GM18870 (cell line): ENCODE measurements at regions not wholly inside any gene's neighbourhood (a gene's known extent, or its start where the extent isn't known, plus 50 kb on each side); places are given as distances from the start of the nearest gene placed in this dataset.

ENCODE experiments used
- ATAC-seq: cut with Tn5 transposase; IDR thresholded peaks from one replicate; pipeline ENCODE4 v1.9.1; 2021; ENCODE audit warnings: moderate library complexity; ENCODE audit not compliant: unreplicated experiment

DNA sequence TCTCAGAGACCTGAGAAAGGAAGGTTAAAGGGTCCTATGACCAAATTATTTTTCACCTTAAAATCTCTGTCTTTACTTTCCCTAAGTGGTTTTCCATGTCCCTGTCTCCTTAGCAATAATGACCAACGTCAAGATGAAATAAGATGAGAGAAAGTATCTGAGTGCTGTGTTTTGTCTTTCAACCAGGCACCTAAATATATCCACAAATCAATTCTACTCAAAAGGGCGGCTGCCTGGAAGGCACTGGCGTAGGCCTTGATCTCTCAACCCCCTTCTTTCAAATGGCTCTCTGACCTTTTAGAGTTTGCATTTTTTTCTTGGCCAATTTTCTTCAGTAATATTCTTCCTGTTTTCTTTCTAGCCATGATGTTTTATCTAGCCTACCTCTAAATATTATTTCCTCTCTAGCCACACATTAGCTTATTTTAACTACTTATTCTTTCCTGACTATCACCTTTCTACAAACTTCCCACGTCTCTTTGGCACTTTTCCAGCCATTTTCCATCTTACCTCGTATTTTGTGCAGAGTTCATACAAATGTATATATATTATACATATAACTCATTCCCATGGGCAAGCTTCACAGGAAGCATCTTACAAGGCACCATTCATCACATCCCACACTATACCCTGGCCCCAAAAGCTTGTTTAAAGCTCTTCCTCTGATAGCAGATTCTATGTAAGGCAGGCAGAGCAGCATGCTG is 204.5 kb downstream of the SNX18 start:
- no peak for ATAC-seq

DNA sequence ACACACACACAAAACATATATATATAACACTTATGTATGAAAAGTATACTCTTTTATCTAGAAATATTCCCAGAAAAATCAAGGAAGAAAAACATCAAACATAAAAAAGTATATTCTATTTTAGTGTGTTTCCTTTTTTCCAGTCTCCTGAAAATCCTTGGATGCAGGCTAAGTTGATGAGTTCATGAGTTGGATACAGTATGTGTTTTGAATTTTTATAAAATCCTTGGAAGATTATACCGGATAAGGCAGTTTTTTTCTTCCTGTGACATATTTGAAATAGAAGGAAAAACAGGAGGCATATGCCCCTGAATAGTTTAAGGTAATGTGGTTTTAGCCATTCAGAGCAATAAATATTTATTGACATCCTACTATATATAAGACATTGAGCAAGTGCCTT is 203.6 kb downstream of the SNX18 start:
- ATAC-seq, result no peak

DNA sequence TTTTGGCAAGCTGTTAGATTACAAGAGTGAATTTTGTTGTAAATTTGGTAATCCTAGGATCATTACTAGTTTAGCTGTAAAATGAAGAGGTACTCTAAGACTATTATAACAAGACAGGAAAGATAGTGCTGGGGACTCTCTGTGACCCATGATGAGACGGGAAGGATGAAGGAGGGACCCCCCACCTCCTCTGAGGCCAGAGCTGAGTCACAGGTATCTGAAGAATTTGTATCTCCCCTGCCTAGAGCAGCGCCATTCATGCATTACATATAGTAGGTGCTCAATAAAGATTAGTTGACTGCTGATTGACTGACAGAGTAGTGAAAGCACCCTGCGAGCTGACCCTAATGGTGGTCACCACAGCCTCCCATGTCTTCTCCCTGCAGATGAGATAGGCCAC is 202.8 kb downstream of the SNX18 start:
- no peak for ATAC-seq

DNA sequence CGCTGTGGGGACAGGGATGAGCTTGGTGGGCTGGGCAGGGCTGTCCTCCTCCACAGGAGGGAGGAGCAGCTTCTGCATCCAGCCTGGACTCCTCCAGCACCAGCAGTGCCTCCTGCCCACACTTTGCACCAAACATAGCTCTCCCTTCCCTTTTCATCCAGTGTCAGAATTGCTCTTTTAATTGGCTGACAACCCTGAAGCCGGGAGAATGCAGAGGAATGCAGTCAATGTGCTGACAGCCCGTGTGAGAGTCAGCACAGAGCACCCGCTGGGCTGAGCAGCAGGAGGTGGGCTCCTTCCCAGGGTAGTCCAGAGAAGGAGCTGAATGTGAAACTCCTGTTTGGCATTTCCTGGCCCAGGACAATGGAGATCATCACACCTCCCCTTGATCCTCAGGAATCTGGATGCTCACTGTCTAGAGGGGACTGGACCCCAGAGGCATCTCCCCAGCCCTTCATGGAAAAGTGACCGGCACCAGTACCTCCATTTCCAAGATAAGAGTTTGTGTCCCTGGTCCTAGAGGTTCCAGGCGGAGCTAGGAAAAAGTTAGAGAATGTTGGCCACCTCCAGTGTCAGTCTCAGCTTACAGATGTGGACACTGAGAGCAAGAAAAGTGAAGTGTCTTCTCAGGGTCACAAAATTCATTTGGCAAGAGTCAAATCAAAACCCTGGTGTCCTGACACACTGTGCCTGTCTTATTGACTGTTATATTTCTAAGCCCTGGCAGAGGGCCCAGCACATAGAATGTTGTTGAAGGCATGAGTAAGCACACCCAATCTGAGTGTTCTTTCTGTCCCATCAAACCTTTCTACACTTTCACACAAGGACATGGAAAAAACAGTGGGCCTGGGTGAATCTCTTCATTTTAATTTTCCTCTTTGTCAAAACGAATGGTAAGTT is 202.1 kb downstream of the SNX18 start:
- ATAC-seq, result no peak

DNA sequence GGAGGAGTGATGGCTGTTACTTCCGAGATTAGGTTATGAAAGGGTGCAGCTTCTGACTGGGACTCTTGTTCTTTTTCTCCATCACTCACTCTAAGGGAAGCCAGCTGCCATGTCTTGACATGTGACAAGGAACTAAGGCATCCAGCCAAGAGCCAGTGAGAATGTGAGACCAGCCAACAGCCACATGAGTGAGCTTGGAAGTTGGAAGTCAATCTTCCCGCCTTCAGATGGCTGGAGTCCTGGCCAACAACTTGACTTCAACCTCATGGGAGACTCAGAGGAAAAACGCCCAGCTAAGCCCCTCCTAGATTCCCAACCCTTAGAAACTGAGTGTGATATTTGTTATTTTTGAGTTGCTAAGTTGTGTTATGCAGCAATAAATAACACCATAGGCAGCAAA is 201.1 kb downstream of the SNX18 start:
- no peak for ATAC-seq

DNA sequence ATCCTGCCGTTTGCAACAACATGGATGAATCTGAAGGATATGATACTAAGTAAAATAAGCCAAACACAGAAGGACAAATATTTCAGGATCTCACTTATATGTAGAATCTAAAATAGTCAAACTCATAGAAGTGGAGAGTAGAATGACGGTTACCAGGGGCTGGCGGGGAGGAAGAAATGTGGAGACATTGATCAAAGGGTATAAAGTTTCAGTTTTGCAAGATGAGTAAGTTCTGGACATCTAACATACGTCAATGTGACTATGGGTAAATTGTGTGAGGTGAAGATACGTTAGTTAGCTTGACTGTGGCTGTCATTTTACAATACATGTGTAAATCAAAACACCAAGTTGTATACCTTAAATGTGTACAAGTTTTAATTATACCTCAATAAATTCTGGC is 200.3 kb downstream of the SNX18 start:
- ATAC-seq, result no peak

DNA sequence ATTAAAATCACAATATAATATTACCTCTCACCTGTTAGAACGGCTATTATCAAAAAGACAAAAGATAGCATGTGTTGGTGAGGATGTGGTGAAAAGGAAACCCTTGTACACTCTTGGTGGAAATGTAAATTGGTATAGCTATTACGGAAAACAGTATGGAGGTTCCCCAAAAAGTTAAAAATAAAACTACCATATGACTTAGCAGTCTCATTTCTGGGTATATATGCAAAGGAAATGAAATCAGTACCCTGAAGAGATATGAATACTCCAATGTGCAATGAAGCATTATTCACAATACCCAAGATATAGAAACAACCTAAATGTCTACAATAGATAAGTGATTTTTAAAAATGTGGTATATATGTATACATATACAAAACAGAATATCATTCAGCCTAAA is 199.9 kb downstream of the SNX18 start:
- ATAC-seq, result no peak

DNA sequence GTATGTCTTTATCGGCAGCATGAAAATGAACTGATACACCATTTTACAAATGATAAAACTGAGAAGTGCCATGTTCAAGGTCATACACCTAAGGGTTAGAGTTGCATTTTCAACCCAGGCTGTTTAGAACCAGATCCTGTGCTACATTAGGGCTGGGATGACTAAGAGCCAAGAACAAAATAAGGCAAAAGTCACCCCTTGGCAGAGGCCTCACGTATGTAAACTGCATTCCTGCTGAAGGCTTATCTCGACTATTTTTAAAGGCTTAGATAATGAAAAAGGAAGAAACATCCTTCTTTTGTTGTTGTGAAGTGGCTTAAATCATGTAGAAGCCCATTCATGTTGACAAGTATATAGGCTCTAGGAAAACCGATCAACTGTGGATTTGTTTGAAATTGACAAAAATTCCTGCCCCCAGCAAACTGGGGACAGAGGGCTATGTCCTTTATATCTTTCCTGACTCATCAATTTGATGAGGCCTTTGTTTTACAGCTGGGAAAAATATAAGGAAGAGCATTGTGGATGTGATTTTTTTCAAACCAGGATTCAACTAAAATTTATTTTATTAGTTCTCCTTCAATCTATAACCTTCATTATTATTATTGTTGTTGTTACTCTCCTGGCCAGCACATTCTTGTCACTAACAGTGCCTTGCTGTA is 196.5 kb downstream of the SNX18 start:
- no peak for ATAC-seq

DNA sequence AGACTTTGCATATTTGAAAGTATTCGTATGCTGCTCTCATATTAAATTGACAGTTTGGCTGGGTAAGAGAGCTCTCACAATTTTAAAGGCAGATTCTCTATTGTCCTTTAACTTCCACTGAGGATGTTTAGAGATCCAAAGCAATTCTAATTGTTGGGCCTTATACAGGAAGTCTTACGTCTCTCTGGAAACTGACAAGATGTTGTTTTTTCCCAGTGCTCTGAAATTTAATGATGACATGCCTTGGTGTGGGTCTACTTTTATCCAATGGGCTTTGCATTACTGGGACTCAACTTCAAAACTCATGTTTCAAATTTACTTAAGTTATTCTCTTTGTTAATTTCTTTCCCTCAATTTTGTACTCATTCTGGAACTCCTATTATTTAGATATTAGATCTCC is 191.5 kb downstream of the SNX18 start:
- ATAC-seq, result no peak

DNA sequence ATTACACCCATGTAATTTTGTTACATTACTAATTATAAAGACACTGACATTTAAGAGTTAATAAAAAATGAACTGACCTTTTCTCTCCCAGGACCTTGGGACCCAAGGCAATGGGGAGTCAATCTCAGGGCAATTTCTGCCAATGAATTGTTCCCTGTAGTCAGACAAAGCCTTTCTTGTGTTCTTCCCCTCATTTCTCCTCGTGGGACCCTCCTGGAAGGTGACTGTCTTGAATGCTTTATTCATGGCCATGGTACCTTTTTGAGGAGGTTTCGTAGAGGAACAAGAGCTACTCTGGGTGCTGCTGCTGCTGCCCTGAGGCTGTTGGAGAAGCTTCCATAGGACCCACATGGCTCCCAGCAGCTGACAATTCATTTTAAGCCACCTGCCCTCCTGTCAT is 190.3 kb downstream of the SNX18 start:
- no peak for ATAC-seq

DNA sequence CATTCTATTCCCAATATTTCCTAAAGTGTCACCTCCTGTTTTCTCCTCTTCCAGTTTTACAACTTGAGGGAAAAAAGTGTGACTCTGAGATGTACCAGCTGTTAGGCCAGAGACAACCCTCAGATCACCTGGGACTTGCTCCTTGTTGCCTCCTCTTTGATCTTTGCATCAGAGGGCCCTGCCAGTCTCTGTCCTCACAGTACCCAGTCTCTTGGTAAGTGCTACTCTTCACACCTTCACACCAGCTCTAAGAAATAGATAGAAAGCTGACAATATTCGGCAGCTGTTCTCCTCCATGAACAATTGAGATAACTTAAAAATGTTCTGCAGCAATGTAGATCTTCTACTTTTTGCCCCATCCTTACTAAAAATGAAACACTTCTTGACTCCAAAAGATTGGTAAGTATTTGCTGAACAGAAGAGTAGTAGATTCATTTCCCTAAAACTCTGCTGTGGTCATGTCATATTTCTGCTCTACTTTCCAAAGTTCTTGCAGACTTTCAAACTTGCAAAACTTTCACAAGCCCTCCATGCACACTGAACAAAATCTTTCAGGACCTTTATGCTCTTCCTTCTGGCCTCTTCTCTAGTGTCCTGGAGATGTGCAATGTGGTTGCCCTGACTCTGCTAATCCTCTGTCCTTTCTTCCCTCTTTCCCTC is 188.6 kb downstream of the SNX18 start:
- ATAC-seq, result no peak

DNA sequence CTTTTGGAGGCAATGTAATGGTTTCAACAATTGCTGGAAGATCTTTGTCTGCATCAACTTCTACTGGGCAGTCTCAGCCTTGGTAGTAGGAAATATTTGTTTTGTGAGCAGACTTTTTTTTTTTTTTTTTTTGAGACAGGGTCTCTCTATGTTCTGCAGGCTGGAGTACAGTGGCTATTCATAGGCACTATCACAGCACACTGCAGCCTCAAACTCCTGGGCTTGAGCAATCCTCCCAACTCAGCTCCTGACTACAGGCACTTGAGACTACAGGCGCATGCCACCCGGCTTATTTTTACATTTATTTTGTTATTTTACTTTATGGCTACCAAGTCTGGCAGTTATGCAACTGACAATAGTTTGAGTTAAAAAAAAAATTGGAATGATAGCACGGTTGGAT is 187.3 kb downstream of the SNX18 start:
- no peak for ATAC-seq

DNA sequence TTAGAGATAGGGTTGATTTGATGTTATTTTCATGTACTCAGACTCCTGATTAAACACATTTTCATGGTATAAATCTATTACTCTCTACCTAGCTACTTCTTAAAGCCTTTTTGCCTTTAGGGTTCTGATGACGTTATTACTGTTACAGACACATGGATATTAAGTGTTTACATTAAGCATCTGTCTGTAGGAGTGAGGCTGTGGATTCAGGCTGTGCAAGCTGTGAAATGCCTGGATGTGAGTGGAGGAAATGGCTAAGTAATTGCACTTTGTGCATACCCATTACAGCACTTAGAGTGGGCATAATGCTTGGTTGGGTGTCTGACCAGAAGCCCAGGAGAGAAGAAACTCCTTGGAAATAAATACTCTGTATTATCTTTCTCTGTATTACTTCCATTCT is 186.8 kb downstream of the SNX18 start:
- no peak for ATAC-seq

DNA sequence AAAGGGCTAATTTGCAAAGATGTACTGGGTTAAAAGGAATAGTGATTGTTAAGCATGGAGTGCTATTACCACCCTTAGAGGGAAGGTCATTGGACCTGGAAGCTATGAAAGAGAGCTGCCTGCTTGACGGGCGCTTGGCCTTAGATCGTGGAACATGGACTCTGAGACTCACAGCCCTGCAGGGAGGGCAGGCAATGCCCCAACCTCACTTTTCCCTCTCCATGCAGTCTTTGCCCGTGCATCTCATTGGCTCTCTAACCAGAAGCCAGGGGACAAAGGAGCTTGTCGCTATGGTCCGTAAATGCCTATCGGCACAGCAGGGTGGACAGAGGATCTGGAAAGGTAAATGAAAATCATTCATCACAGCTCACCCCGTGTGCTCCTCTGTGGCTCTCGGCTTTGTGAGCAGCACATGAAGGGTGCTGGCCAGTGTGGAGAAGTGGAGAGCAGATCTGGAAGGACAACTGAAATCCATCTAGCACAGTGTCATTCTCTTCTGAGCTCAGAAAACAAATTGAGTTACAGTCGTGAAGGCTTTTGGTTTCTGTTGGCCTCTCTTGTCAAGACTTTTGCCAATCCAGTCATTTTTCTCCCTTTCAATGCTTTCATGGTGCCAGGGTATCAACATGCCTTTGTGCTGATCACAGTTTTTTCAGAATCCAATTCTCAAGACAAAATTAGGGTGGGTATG is 186.2 kb downstream of the SNX18 start:
- no peak for ATAC-seq

DNA sequence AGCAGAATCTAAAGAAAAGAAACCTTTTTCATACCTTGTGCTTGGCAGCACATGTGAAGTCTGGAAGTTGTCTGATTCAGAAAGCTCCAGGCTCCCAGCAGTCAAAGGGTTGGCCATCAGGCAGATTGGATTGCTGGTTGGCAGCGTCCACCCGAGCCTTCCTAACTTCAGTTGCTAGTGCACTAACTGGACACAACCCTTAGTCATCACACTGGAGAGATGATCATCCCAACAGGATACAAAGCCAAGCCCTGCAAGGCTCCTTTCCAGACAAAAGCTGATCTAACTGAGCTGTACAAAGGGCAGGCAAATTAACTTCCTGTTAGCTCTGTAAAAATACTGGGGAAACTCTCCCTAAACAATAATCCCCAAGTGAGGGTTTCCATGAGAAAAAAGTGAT is 185.6 kb downstream of the SNX18 start:
- ATAC-seq, result no peak

DNA sequence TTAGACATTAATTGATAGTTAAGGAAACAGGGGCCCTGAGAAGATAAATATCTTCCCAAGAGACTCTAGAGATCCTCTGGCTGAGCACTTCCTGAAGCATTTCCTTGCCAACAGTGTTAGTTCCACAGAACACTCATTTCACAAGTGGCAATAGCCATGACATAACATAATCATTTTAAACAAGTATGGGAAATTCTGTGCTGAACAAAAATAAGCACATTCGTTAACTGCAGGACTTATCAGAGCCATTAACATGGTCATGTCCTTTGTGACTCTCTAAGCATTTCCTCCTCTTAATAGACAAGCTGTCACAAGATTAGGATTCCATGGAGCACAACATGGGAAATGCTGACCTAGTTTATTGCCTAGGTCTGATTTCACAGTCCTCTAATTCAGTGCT is 184.9 kb downstream of the SNX18 start:
- no peak for ATAC-seq

DNA sequence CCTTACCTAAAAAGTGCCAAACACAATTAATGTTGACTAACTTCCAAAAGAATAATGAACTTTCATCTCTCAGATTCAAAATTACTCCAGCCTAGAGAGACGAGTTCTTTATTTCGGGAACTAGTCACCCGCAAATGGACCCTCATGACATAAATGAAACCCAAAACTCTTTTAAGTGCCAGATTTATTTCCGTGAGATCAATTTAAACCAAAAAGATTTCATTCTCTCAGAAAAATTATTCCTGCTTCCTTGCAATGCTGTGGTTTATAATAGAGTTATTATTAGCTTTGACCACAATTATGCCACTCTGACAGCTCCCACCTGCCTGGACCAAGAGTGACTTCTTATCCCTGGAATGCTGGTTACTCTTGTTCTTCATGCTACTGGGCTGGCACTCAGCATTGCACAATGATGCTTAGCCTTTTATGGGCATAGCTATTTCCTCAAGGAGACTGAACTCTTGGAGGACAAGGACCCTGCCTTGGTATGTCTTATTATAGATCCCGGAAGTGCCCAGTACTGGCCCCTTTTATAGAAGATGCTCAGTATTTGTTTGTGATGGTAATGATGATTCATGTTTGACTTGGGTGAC is 183.5 kb downstream of the SNX18 start:
- ATAC-seq, result no peak

DNA sequence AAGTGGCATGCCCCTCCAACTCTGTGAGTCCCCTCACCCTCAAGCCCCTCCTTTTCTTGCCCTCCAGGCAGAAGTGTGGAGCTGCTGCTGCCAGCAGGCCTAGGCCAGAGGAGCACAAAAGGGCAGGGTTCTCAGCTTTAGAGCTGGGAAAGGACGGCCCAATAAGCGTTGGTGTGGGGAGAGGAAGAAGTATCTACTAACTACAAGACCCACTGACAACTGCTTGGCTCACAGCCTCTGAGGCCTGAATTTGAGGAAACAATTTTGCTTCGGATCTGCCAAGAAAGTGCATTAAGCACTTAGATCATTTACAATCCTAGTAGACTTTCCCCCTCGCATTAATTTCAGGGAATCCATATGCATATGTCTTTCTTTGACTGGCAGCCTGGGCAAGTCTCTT is 179.4 kb downstream of the SNX18 start:
- ATAC-seq, result no peak

DNA sequence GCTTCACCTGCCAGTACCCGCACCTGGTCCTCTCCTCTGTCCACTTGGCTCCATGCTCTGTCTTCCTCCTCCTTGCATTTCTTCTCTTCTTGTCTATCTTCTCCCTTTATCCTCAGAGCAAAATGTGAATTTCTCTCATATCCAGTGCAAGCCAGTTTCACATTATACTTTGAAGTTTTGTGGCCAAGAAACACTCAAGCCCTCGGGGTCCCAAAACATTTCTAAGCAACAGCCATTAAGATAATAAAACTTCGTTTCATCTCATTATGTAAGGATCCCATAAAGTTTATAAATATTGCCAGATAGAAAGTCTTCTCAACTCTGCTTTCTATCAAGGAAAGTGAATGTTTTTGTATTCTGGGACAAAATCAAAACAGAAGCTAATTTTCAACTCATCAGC is 178.8 kb downstream of the SNX18 start:
- no peak for ATAC-seq

DNA sequence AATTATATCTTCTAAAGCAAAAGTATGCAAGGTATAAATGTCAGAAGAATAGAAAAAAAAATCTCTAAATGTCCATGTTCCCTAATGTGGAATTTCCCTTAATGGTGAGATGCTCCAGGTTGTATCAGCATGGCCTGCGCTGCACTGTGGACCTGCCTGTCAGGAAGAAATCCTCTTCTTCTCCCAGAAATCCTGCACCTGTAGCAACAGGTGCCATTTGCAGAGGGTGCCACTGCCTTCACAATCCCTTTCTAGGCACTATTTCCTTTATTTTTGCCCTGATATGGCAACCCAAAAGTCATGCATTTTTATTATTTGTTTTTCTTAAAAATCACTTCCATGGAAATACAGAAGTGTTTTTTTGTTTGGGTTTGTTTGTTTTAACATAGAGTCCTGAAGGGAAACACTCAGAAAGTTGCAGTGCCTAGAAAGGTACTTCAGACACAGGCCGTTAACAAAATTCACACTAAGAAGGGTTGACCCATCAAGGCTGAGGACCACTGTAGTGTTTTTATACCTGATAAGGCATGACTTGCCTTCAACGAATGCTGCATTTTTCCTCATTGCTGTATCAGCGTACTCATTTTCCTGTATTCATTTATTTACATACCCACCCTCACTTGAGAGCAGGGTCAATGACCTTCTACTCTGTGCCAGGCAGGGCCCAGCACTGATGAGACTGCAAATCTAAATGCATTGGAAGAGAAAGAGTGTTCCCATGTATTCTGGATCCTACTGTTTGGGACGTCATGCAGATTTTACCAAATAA is 177.8 kb downstream of the SNX18 start:
- no peak for ATAC-seq
